Cardiac septum (tissue), 1 donor: ENCODE measurements at regions not wholly inside any gene's neighbourhood (a gene's known extent, or its start where the extent isn't known, plus 50 kb on each side); places are given as distances from the start of the nearest gene placed in this dataset.
A peak's percentile ranks its signal among the peaks of the same experiment; 100 is the strongest.

ENCODE experiments used
- DNase-seq: peaks from one replicate; pipeline ENCODE4 v3.0.0-alpha.2; 2020; ENCODE audit warnings: low spot score
- intact Hi-C: fragments of 100-400 bp; cut with DNase I; formaldehyde crosslinking; loops from one replicate; pipeline ENCODE4 v1.14.0; 2022
- donor health status: DM: no; HTN: no; CAD: no.

- intact Hi-C loops, result no loop called here
- no peak for DNase-seq
These were observed 490.9 kb upstream of the MIS18BP1 start for GRCh38 chr14:45743884-45744283.

- intact Hi-C loops, result no loop called here
- DNase-seq, result no peak
These were observed 489.2 kb upstream of the MIS18BP1 start for GRCh38 chr14:45742187-45742586.

- intact Hi-C loops, result no loop called here
- no peak for DNase-seq
These were observed 475.6 kb upstream of the MIS18BP1 start for GRCh38 chr14:45728434-45729225.

- intact Hi-C loops, result no loop called here
- DNase-seq, result no peak
These were observed 474.1 kb upstream of the MIS18BP1 start for GRCh38 chr14:45727133-45727532.

- intact Hi-C loops, result no loop called here
These were observed 468.5 kb upstream of the MIS18BP1 start for GRCh38 chr14:45721472-45721871.

GRCh38 chr14:45716572-45716971 lies 463.6 kb upstream of the MIS18BP1 start:
- intact Hi-C loops, result no loop called here
- no peak for DNase-seq

More at GRCh38 chr14:45721472-45721871, 468.5 kb upstream of the MIS18BP1 start:
- DNase-seq, result no peak

- no peak for DNase-seq
- intact Hi-C loops, result no loop called here
These were observed 462.9 kb upstream of the MIS18BP1 start for GRCh38 chr14:45715946-45716345.

- DNase-seq, result no peak
- intact Hi-C loops, result no loop called here
These were observed 456.5 kb upstream of the MIS18BP1 start for GRCh38 chr14:45709541-45709940.

- no peak for DNase-seq
- intact Hi-C loops, result no loop called here
These were observed 453.0 kb upstream of the MIS18BP1 start for GRCh38 chr14:45705940-45706534.

GRCh38 chr14:45699471-45699870 lies 446.5 kb upstream of the MIS18BP1 start:
- intact Hi-C loops, result no loop called here
- DNase-seq, result no peak

GRCh38 chr14:45698462-45699134 lies 445.6 kb upstream of the MIS18BP1 start:
- no peak for DNase-seq
- intact Hi-C loops, result no loop called here

GRCh38 chr14:45686771-45687170 lies 433.8 kb upstream of the MIS18BP1 start:
- DNase-seq, result no peak
- intact Hi-C loops, result no loop called here

- no peak for DNase-seq
- intact Hi-C loops, result no loop called here
These were observed 427.5 kb upstream of the MIS18BP1 start for GRCh38 chr14:45680531-45680930.

GRCh38 chr14:45679853-45680252 lies 426.9 kb upstream of the MIS18BP1 start:
- intact Hi-C loops, result no loop called here
- no peak for DNase-seq

GRCh38 chr14:45678163-45678562 lies 425.2 kb upstream of the MIS18BP1 start:
- intact Hi-C loops, result no loop called here
- DNase-seq, result no peak

- intact Hi-C loops, result no loop called here
- DNase-seq, result no peak
These were observed 420.4 kb upstream of the MIS18BP1 start for GRCh38 chr14:45673420-45673819.

GRCh38 chr14:45664668-45665356 lies 411.8 kb upstream of the MIS18BP1 start:
- intact Hi-C loops, result no loop called here
- peak; percentile 67 for DNase-seq

- DNase-seq, result no peak
- intact Hi-C loops, result no loop called here
These were observed 405.9 kb upstream of the MIS18BP1 start for GRCh38 chr14:45658917-45659299.

GRCh38 chr14:45658226-45658916 lies 405.4 kb upstream of the MIS18BP1 start:
- DNase-seq, result no peak
- intact Hi-C loops, result no loop called here

GRCh38 chr14:45651890-45652289 lies 398.9 kb upstream of the MIS18BP1 start:
- DNase-seq, result no peak
- intact Hi-C loops, result no loop called here
